Heart left ventricle (tissue), 16 donors: ENCODE measurements at regions not wholly inside any gene's neighbourhood (a gene's known extent, or its start where the extent isn't known, plus 50 kb on each side); places are given as distances from the start of the nearest gene placed in this dataset.

Experiments
- ATAC-seq, 4 donors: fragments of 200-7000 bp; cut with Tn5 transposase; one replicate each; pipeline ENCODE4 v1.9.1; 2020 to 2022; ENCODE audit warnings: moderate library complexity in 4 of 4, mild to moderate bottlenecking in 3 of 4, moderate number of reproducible peaks in 1 of 4
- DNase-seq, 5 donors: peaks; one replicate each; pipeline ENCODE4 v3.0.0-alpha.2; 2020
- H3K27ac ChIP-seq, 12 donors: fragments of 200-600 bp; sonication (generic) in 4 of 12; one replicate each; pipeline versions ENCODE4 v1.5.0 to v1.8.0; 2016 to 2022; ENCODE audit warnings: mild to moderate bottlenecking in 2 of 12
- H3K27me3 ChIP-seq, 9 donors: fragments of 200-600 bp; sonication (generic) in 2 of 9; one replicate each; pipeline versions ENCODE4 v1.5.1 to v1.8.0; 2016 to 2022; ENCODE audit warnings: mild to moderate bottlenecking in 3 of 9
- H3K36me3 ChIP-seq, 9 donors: fragments of 200-600 bp; sonication (generic) in 2 of 9; one replicate each; pipeline versions ENCODE4 v1.5.0 to v1.8.0; 2018 to 2022; ENCODE audit warnings: mild to moderate bottlenecking in 2 of 9
- H3K4me1 ChIP-seq, 12 donors: fragments of 200-600 bp; sonication (generic) in 4 of 12; one replicate each; pipeline versions ENCODE4 v1.5.0 to v1.8.0; 2016 to 2022; ENCODE audit warnings: mild to moderate bottlenecking in 3 of 12
- H3K4me3 ChIP-seq, 12 donors: fragments of 200-600 bp; sonication (generic) in 4 of 12; one replicate each; pipeline versions ENCODE4 v1.5.0 to v1.8.0; 2017 to 2022; ENCODE audit warnings: mild to moderate bottlenecking in 9 of 12, moderate library complexity in 4 of 12
- H3K9me3 ChIP-seq, 12 donors: fragments of 200-600 bp; sonication (generic) in 4 of 12; one replicate each; pipeline versions ENCODE4 v1.5.0 to v1.8.0; 2016 to 2022; ENCODE audit warnings: mild to moderate bottlenecking in 1 of 12
- POLR2A ChIP-seq, 2 donors: fragments of 450-650 bp; IDR thresholded peaks; one replicate each; pipeline ENCODE4 v1.6.1; 2017; ENCODE audit warnings: antibody characterized with exemption in 2 of 2, mild to moderate bottlenecking in 2 of 2, moderate library complexity in 2 of 2
- WGBS, 4 donors: extraction: QIAGEN DNeasy Blood & Tissue Kit in 2 of 4; methylation state at CpG; one replicate each; pipeline versions ENCODE4 v1.1.5 to v1.1.7; 2013 to 2018; 5-methylcytosine and 5-hydroxymethylcytosine counted together
- intact Hi-C, 10 donors: fragments of 100-400 bp; cut with DNase I; formaldehyde crosslinking; loops; one replicate each; pipeline versions ENCODE4 v1.11.1 to v1.14.2; 2022
- TF ChIP-seq, protein P1 (sequence below), 12 donors: fragments of 200-600 bp; sonication (generic) in 4 of 12; IDR thresholded peaks; one replicate each; pipeline versions ENCODE4 v1.5.0 to v1.8.0; 2018 to 2022; ENCODE audit warnings: antibody characterized with exemption in 12 of 12, mild to moderate bottlenecking in 5 of 12
- donor health status: ischemic (EF 13 %, LVEDD 7.1; RV severe dilation, severe dysfunction).
- donor health status: healthy with polysubstance abuse.
- donor health status: DM: no; HTN: yes; CAD: no.
- donor health status: DM: no; HTN: no; CAD: no.
- donor health status: ischemic (EF 25% LVEDD 6.9; RV normal size, moderate dysfunction).
- donor health status: ischemic (EF 25% LVEDD 5.7; RV mildly dilated, moderate dysfunction).
- donor health status: healthy.
- donor health status: DM: yes; HTN: yes; CAD: no.
- donor health status: ischemic (EF 35%, LVEDD 5.7; RV mildly dilated, moderate dysfunction).
- donor health status: nonischemic (EF 11% LVEDD 7.7; RV severe dilation, severe dysfunction).
- donor health status: DM: yes; HTN: yes; CAD: no.
- donor health status: PGD.
- donor health status: ischemic (EF 29% LVEDD 5.4; RV normal size, mild dysfunction).
- donor health status: nonischemic (EF 23%, LVEDD 6.1; RV moderate dilation, normal function).

DNA sequence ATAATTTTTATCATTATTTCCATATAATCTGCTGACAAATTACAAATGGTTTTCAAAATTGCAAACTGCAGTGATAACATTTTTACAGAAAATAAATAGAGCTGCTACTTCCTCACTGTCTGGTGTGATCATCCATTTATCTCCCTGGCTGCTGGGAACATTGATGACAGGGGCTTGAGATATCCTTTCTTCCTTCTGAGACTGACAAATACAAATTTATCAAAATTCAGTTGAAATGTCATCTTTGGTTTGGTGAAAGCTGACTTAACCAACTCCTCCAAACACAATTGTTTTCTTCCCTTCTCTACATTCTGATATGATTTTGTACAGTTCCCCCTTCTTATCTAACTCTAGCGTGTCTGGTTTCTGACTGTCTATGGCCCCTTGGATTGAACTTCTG is 611.8 kb upstream of the KLF4 start:
- Histone ChIP-seq H3K27me3 (no peaks in the 10 kb centered on the region), H3K36me3 (no peaks in the 10 kb centered on the region), H3K4me1 (no peaks in the 10 kb centered on the region), H3K4me3 (no peak overlapping the region), H3K9me3 (no peaks in the 10 kb centered on the region), H3K27ac (no peak overlapping the region)
- DNase-seq (no peak), ATAC-seq (no peak)
- intact Hi-C loops: loop anchor here in 1 of 10 donors (10.0 kb wide), 1 partner anchor 97 kb away; no protein-coding TSS in a partner anchor
- no peak for TF ChIP-seq POLR2A (IDR thresholded peaks at IDR 0.05)
- TF ChIP-seq, protein P1, sequence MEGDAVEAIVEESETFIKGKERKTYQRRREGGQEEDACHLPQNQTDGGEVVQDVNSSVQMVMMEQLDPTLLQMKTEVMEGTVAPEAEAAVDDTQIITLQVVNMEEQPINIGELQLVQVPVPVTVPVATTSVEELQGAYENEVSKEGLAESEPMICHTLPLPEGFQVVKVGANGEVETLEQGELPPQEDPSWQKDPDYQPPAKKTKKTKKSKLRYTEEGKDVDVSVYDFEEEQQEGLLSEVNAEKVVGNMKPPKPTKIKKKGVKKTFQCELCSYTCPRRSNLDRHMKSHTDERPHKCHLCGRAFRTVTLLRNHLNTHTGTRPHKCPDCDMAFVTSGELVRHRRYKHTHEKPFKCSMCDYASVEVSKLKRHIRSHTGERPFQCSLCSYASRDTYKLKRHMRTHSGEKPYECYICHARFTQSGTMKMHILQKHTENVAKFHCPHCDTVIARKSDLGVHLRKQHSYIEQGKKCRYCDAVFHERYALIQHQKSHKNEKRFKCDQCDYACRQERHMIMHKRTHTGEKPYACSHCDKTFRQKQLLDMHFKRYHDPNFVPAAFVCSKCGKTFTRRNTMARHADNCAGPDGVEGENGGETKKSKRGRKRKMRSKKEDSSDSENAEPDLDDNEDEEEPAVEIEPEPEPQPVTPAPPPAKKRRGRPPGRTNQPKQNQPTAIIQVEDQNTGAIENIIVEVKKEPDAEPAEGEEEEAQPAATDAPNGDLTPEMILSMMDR (IDR thresholded peaks at IDR 0.05): no peak
- WGBS, 4 donors: 40 to 66% (median 58%) methylated on average over 1 of the region's 1 CpG

DNA sequence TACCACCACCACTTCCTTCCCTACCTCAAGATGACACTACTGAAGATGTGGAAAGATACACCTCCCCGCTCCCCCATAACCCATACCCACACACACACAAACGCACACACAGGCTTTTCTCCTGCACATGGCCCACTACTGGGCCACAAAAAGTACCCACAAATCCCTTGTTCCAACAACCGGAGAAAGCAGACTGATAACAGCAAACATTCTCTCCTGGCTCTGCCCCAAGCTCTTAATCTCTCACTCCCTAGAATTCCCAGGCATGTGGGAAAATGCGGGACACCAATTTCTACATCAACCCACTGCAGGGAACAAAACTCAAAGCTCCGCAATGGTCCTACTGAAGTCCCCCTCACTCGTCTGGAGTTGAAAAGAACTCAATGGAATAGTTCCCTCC is 611.0 kb upstream of the KLF4 start:
- intact Hi-C loops: loop anchor here in 1 of 10 donors (10.0 kb wide), 1 partner anchor 96 kb away; no protein-coding TSS in a partner anchor
- WGBS, 4 donors: 56 to 64% (median 60%) methylated on average over 6 of the region's 6 CpGs

DNA sequence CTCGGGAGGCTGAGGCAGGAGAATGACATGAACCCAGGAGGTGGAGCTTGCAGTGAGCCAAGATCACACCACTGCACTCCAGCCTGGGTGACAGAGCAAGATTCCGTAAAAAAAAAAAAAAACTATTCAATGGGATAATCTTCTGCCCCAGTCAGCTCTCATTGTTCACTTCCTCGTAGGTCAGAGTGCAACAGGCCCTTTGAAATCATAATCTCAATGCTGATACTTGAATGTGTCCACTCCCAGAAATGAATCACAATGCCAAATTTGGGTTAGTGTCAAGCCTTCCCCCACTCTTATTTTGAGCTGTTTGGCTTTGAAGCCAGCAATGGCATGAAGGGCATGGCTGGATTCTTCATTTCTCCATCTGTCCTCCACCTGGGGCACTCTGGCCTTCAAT is 610.3 kb upstream of the KLF4 start:
- Histone ChIP-seq H3K9me3 (no peaks in the 10 kb centered on the region), H3K4me1 (no peaks in the 10 kb centered on the region), H3K27ac (no peak overlapping the region), H3K4me3 (no peak overlapping the region), H3K36me3 (no peaks in the 10 kb centered on the region), H3K27me3 (no peaks in the 10 kb centered on the region)
- DNase-seq (no peak), ATAC-seq (no peak)
- intact Hi-C loops: loop anchor here in 1 of 10 donors (10.0 kb wide), 1 partner anchor 95 kb away; no protein-coding TSS in a partner anchor
- 78 to 86% (median 81%) methylated on average over 3 of the region's 3 CpGs for WGBS, 4 donors
- no peak for TF ChIP-seq POLR2A (IDR thresholded peaks at IDR 0.05)
- TF ChIP-seq, protein P1 (IDR thresholded peaks at IDR 0.05): no peak

More for the DNA sequence above, 611.0 kb upstream of the KLF4 start:
- TF ChIP-seq, protein P1 (IDR thresholded peaks at IDR 0.05): no peak
- no peak for TF ChIP-seq POLR2A (IDR thresholded peaks at IDR 0.05)
- Histone ChIP-seq H3K4me1 (no peaks in the 10 kb centered on the region), H3K27me3 (no peaks in the 10 kb centered on the region), H3K27ac (no peak overlapping the region), H3K9me3 (no peaks in the 10 kb centered on the region), H3K4me3 (no peak overlapping the region), H3K36me3 (no peaks in the 10 kb centered on the region)
- no peak for DNase-seq
- ATAC-seq: no peak

DNA sequence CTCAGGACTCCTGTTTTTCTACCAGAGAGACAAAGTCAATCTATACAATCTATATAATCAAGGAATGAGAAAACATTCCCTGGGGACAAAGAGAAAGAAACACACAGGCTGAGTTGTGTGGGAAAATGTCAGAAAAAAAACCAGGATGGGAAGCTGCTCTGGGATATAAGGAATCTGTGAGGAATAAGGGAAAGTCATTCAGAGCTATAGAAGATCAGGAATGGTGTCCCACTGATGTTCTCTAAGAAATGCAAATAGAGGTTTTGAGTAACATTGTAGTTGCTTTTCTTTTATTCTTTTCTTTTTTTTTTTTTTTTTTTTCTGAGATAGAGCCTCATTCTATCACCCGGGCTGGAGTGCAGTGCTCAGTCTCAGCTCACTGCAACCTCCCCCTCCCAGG is 605.9 kb upstream of the KLF4 start:
- H3K4me1 ChIP-seq: no peaks in the 10 kb centered on the region
- H3K27ac ChIP-seq: no peak overlapping the region
- TF ChIP-seq POLR2A (IDR thresholded peaks at IDR 0.05): no peak
- TF ChIP-seq, protein P1 (IDR thresholded peaks at IDR 0.05): no peak
- peaks cover 0 to 9% (median 0%) of the 10 kb centered on the region in 12 donors for H3K9me3 ChIP-seq
- DNase-seq (no peak), ATAC-seq (no peak)
- intact Hi-C loops: no loop called here
- no peak overlapping the region for H3K4me3 ChIP-seq
- no peaks in the 10 kb centered on the region for H3K36me3 ChIP-seq
- WGBS, 4 donors: 82 to 95% (median 90%) methylated on average over 1 of the region's 1 CpG
- no peaks in the 10 kb centered on the region for H3K27me3 ChIP-seq
